ENCODE measurements at regions not wholly inside any gene's neighbourhood (a gene's known extent, or its start where the extent isn't known, plus 50 kb on each side); places are given as distances from the start of the nearest gene placed in this dataset.
A peak's percentile ranks its signal among the peaks of the same experiment; 100 is the strongest.

DNA sequence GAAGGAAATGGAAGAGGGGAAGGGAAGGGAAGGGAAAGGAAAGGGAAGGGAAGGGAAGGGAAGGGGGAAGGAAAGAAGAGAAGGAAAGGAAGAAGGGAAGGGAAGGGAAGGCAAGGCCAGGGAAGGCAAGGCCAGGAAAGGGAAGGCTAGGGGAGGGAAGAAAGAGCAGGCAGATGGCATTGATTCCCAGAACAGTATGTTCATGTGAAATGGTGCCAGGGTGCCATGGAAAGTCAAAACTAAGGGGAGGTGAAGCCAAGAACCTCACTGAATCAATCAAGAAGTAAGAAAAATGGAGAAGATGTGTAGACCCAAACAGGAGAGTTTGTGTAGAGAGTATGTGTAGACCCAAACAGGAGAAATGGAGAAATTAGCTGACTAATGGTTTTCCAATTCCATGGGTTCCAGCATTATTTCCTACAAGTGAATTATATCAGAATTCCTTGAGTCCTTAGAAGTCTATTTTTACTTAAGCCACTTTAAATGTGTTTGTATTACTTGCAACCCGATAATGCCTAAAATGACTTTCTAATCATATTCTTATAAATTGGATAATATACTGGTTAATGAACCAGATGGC is 367.6 kb downstream of the TXNL1 start:
- no peak for DNase-seq

DNA sequence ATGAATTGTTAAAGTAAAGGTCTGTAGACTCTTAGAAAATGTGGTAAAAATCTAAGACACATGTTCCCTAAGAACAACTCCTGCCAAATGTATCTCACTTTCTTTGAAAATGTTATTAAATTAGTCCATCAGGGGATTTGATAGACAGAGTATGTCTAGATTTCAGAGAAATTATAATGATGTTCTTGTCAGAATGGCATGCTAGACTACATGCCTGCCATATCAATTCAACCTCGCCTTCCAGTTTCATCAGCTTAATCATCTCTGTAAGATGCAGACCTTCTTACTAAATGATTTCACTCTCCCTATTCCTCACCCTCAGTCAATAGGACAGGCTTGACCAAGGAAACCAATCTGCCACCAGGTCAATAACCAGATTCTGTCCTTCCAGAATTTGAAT is 368.4 kb downstream of the TXNL1 start:
- DNase-seq = no peak

DNA sequence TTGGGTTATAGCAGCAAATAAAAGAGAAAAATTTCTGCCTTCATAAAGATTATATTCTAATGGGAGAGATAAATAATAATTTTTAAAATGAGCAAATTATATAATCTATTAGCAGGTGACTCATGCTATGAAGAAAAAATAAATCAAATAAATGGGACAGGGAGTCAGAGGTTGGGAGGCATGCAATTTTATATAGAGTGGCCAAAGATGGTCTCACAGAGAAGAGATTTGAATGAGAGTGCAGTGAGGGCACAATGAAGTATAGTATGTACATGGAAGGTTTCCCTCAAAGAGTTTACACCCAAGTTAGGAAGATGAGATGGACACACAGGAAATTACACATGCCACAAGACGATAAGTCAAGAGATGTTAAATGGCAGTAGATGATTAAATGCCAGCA is 369.4 kb downstream of the TXNL1 start:
- no peak for DNase-seq

DNA sequence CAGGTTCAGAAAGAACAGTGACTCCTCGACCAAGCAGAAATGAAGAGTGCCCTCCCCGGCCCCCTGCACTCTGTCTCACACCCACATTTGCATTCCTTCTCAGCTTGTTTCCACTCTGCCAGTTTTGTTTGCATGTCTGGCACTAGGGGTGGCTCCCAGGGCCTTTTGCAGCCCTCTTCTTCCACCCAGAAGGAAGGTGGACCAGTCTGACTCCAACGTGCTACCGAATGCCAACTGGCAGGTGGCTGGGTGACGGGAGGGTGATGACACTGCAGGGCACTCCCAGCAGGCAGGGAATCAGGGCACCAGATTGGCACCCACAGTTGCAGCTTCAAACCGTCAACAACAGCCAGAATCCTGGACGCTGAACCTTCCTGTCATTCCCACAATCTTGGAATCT is 371.1 kb downstream of the TXNL1 start:
- no peak for DNase-seq

DNA sequence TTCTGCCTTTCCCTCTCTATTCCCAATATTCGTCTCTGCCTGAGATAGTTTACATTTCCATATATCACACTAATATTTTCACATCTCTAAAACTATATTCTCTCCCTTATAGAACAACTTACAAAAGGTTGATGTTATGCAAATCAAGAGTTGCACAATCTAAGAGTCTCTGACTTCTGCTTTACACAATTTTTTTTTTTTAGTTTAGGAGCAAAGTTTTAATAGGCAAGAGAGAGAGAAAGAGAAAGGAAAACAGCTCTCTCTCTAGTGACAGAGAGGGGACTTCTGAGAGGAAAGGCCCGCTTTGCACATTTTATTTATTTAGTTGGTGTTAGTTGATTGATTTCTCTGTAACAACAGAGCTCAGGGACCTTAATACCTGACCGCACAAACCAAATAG is 380.2 kb downstream of the TXNL1 start:
- DNase-seq = no peak

DNA sequence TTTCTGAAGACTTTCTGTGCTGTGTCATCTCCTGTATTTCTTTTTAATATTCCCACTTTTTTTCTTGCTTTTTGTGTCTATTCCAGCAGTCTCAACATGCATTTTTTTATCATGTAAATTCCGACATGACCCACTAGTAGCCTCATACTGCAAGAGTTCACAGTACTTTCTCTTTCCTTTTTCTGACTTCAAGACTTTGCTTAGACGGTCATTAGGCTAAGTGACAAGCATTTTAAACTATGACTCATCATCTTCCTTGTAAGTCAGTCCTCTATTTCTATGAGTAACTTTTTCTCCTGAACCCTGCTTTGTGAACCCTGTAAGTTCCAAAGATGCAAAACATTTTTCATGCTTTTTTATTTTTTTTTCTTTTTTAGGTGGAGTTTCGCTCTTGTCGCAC is 381.2 kb downstream of the TXNL1 start:
- DNase-seq = no peak

DNA sequence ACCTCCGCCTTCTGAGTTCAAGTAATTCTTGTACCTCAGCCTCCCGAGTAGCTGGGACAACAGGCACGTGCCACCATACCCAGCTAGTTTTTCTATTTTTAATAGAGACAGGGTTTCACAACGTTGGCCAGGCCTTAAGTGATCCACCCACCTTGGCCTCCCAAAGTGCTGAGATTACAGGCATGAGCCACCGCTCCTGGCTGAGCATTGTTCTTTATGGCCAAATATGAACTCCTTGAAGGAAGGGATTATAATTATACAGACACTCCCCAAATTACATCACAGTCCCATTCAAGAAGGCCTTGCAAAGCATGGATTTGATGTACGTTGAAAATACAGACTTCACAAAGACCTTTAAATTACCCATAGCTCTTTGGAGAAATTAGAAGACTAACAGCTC is 381.7 kb downstream of the TXNL1 start:
- DNase-seq = no peak

DNA sequence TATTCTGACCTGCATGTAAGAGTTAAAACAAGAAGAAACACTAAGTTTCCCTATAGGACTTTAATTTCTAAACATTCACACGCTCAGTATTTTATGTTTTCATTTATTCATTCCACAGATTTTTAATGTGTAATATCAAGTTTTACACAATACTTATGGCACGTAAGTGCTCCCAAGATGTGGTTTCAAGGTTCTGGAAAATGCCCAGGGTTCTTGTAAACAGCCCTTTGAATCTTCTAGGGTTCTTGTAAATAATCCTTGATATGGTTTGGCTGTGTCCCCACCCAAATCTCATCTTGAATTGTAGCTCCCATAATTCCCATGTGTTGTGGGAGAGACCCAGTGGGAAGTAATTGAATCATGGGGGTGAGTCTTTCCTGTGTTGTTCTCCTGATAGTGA is 383.0 kb downstream of the TXNL1 start:
- no peak for DNase-seq

DNA sequence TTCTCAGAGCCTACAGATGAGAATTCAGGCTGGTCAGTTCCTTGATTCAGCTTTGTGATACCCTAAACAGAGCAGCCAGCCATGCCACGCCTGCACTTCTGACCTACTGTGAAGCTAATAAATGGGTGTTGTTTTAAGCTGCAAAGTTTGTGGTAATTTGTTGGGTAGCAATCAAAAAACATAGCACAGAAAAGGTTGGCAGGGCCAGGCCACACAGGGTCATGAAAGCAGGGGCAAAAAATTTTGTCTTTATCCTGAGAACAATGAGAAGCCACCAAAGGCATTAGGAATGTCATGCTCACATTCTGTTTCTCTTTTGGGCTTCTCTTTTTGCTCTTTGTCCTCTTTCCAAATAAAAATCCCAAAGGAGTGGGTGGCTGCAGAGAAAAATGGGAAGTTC is 385.9 kb downstream of the TXNL1 start:
- no peak for DNase-seq

DNA sequence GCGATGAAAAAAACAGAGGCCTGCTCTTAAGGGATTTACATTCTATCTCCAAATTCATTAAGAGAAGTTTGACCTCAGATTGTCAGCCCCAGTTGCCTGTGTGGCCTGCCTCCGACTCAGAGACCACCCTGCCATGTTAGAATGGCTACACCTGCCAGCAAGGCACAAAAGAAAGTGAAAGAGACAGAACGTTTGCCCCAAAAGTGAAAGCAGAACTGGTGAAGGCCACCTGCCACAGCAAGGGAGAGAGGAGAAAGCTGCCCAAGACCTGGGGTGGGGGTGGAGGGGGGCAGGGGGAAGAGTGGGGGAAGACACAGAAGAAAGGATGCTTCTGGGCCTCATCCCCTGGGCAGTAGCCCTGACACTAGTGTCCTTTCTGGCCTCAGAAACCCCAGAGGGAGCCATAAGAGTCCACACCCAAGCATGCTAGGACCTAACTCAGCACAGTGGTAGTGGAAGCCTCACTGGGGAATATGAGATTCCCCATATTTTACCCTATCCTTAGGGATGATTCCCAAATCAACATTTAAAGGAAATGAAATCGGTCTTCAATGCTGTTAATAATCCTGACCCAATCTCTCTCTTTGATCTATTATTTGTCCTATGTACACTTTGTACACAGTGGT is 389.7 kb downstream of the TXNL1 start:
- no peak for DNase-seq

DNA sequence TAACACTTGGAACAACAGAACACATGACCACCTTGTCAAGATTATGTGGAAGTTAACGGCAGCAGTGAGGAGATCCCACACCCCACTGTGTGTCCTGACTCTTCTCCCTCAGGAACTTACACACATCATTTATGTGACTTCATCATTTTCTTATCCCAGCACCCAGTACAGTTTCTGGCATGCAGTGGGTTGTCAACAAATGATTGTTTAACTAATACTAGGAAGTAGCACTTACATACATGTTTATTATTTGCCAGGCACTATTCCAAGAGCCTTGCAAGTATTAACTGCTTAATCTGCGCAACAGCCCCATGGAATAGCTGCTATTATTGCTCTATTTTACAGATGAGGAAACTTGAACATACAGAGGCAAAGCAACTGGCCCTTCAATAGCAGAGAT is 391.5 kb downstream of the TXNL1 start:
- DNase-seq = no peak

DNA sequence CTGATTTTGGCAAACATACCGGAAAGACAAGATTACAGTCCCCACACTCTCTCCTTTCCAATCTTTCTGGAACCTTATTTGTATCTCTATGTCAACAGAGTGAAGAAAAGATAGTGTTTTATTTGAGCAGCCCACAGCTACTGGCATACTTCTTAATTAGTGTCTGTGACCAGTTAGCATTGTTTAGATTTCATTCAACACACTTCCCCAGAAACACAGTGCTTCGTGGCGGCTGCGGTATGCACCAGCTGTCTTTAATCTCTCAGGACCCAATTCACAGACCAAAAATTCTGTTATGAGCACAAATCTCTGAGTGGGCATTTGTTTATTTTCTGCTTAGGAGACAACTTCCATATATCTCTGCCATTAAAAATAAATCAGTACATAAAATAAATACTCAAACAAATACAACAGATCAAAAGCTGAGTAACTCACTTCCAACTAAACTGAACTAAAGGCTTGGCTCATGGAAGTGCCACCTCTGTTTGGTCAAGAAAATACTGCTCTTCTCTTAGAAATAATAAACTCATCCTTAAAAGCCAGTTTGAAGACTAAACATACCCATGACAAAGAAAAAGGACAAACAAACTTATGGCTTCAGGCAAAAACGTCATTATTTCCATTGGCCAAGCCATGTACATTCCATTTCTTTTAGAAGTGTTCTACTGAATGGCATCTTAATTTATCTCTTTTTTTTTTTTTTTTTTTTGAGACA is 392.4 kb downstream of the TXNL1 start:
- DNase-seq = no peak

DNA sequence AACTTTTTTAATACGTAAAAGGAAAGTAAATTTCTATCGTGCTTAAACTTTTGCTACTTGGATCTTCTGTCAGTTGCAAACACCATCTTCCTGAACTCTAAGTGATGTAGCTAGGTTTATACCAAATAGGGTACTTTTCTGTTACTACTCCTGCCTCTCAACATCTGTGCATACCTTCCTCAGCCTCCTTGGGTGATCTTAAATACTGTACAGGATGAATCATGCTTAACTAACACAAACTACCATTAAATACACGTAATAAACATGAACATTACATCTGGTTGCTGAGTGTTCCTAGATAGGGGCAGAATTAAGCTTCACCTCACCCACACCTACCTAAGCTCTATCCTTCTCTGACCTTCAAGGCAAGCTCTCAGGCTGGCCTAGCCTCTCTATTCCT is 398.0 kb downstream of the TXNL1 start:
- DNase-seq = no peak

DNA sequence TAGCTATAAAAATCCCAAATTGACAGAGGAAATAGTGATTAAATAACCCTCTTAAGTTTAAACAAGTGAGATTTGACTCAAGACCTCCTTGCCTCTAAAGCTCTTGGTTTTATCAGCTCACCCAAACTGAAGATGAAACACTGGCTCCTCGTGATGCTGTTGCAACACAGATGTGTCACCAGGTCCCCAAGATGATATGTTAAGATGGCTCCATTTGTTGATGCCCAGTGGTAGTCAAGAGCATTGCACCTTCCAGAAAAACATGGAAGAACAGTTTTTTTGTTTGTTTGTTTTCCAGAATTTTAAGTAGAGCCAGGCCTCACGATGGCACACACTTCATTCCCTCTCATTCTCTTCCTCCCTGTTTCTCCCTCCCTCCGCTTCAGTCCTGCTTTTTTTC is 399.8 kb downstream of the TXNL1 start:
- DNase-seq = no peak

DNA sequence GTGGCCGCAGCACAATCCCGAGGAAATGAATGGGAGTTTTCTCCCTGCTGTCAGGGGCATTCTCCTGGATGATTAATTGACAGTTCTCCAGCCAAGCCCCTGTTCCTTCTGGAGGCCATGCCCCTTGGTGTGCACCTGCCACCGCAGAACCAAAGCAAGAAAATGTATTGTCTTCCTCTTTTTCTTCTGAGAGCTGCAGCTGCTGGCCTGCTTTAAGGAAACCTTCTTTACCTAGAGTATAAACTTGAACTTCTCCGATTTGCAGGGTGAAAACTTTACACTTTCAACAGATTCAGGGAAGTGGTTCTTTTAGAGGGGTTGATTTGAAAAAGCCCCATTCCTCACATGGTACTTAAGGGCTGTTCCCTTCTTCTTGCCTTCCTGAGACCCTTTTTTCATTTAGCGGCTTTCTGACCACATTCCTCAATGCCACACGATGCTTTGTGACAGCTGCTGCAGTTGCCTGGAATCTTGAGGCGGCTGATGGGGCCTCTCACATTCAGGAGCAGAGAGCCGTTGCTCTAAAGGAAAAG is 402.8 kb downstream of the TXNL1 start:
- no peak for DNase-seq

DNA sequence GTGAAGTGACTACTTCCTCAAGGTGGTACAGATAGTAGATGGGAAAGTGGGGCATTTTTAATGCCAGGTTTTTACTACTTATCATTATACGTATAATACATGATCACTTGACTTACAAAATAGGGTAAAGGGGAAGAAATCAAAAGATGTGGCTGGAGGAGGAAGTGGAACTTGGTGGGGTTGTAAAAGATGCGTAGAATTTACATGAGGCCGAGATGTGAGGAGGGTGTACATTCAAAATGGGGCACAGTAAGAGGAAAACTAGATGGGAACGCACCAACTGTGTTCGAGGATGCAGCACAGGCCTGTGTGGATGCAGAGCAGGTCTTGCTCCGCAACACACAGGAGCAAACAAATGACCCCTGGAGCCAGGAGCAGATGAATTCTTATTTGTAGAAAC is 403.3 kb downstream of the TXNL1 start:
- DNase-seq = no peak

DNA sequence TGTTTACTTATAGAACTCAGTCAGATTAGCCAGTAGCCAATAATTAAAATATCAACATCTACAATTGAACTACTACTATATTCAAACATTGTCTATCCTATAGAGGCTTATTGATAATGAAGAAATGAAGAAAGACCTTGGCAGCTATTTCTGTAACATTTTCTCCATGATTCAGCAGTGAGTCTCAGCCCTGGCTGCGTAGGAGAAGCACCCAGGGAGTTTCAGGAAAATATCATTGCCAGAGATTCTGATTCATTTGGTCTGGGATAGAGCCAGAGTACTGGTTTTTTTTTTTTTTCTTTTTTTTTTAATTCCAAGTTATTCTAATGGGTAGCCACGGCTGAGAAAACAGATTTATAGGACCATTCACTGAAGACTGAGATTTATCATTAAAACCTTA is 404.8 kb downstream of the TXNL1 start:
- DNase-seq = no peak

DNA sequence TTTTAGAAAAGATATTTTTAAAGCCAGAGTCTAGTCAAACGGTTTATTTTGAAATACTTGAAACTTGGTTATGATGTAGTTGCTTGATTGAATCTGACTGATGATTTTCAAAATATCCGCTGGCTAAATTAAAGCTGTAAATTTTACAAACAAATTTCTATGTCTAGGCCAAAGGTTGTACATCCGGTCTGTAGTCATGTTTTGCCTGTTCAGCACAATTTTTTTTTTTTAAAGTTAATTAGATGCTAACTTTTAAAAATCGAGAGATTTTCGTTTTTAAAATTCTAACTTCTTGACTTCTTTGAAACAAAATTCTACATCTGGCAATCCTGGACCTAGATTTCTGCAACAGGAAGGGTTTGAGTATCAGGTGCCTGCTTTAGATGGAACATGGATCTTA is 412.4 kb downstream of the TXNL1 start:
- DNase-seq = no peak

DNA sequence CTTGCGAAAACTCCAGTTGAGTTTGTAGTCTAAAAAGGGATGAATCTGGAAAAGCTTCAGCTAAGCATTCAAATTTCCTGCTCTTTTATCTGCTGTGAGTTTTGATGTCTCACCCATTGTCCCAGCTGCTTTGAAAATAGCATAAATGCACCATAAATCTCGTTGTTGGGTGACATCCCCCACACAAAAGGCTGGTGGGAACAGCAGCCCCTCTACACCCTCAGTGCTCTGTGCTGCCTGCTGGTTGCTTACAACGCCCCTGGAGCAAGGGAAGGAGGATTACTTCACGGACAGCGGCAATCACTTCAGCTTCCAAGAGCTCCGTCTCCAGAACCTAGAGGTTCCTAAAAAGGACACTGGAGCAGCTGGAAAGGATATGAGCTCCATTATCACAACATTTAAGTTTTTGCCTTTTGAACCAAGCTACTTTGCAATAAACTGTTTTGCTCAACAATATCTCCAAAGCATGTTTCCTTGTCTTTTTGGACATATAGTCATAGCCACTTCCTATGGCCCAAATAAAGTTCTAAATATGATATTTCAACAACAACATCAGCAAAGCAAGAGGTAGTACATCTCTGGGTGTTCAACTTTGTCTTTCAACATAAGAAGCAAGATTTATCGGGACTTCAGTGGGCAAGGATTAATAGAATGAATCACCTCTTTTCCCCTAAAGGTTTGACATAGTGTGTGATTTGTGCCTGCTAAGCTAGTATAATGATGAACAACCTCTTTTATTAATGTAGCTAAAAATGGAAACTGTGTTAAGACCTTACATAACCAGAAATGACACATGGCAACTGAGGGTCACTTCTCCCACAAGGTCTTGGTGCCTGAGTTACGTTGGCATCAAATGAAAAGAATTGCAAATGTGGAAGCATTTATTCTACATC is 413.5 kb downstream of the TXNL1 start:
- no peak for DNase-seq

DNA sequence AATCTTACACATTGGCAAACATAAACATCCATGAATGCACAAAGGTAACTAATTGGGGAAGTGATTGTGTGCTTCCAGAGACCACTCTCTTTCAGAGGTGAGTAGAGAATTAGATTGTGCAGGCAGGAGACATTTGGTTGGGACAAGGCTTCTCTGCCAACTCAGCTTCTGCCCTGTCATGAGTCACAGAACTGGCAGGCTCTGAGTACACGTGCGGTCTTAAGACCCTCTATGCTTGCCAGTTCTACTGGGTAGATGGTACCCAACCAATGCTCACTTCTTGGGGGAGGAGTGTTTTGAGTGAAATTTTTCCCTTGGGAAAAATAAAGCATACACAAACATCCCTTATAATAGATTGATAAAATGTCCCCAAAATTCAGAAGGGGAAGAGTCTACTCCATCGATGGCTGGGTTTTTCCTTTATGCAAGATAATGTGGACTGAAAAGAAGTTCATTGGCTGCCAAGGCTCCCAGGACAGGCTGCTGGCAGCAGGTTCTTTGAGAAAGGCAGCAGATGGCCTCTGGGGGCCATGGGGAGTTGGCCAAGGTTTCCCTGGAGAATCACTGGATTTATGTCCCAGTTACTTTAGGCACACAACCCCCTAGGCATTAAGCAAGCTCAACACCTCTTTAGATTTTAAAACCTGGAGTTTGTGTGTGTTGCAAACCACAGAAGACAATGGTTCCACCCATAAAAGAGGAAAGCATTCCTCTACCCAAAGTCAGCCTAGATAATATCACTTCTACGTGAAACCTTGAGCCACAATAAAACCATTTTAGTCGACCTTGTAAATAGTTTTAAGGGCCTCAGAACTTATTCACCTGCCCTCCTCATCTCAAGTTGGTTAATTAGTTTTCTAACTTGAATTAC is 417.0 kb downstream of the TXNL1 start:
- DNase-seq = peak; percentile 9

DNA sequence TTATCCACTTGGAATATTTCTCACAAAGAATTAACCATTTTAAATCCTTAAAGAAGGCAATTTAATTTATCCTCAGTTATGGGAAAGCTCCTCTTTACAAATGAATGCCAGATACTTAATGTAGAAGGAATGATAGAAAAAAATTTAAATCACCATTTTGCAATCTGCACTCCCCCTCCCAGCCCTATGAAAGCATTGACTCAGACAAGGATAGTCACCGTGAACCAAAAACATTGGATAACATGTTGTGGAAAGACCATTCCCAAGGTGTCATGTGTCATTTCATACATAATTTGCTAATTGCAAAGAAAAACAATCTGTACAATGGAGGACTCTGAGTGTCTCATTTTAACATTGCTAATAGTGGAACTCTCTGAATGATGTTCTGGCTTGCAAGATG is 421.0 kb downstream of the TXNL1 start:
- no peak for DNase-seq

DNA sequence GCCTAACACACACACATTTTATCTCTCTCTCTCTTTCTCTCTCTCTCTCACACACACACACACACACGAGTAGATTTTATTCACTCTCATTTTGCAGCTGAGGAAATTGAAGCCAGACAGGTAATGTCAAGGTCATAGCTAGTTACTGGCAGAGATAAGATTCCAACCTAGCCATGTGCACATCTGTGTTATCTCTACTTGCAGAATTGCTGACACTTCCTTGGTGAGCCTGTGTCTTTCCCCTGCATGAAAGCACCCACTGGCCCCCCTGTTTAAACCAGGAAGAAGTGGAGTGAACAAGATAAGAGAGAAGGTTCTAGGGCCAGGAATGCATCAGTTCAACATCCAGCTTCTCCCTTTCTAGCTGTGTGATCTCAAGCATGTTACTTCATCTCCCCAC is 423.7 kb downstream of the TXNL1 start:
- no peak for DNase-seq

Data from NCI-H1694 (cell line).